Testis (tissue), 2 donors: ENCODE measurements at regions not wholly inside any gene's neighbourhood (a gene's known extent, or its start where the extent isn't known, plus 50 kb on each side); places are given as distances from the start of the nearest gene placed in this dataset.

Experiments
- CTCF ChIP-seq, 3 experiments: fragments of 450-650 bp in 2 of 3; fragments of 200-600 bp in 1 of 3; sonication (generic) in 1 of 3; IDR thresholded peaks; one replicate each; pipeline ENCODE4 v1.5.1; 2016 to 2019; ENCODE audit warnings: antibody characterized with exemption in 3 of 3, mild to moderate bottlenecking in 2 of 3, moderate library complexity in 1 of 3
- POLR2A ChIP-seq: fragments of 450-650 bp; IDR thresholded peaks from one replicate; pipeline ENCODE4 v1.6.1; 2017; ENCODE audit warnings: antibody characterized with exemption, mild to moderate bottlenecking, moderate library complexity

GRCh38 chrX:113300580-113300979 lies 459.9 kb upstream of the AMOT start:
- no peak for TF ChIP-seq POLR2A
- no peak for TF ChIP-seq CTCF (IDR thresholded peaks at IDR 0.05)
